ENCODE measurements at regions not wholly inside any gene's neighbourhood (a gene's known extent, or its start where the extent isn't known, plus 50 kb on each side); places are given as distances from the start of the nearest gene placed in this dataset.
"Not testable (repeated sequence)": the region's sequence is repeated elsewhere in the genome, so short reads cannot be mapped to it uniquely, and the experiment has no call there.

DNA sequence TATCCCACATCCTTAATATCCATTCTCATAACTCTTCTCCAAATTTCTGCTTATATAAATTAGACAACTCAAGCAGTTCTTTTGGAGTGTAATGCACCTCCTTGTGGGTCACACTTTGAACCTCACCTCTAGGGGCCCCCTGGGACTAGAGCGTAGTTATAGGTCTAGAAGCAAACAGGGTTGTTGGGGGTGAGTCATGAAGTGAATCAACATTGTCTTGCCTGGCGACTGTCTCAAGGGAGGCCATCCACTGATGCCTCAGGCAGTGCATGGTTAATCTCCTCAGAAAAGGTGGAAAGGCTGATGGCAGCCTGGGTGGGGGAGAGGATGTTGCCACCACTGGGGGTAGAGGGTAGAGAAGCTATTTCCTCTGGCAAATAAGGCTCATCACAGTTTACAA, 129.1 kb downstream of the TNFRSF21 start:
- no peak for DNase-seq

DNA sequence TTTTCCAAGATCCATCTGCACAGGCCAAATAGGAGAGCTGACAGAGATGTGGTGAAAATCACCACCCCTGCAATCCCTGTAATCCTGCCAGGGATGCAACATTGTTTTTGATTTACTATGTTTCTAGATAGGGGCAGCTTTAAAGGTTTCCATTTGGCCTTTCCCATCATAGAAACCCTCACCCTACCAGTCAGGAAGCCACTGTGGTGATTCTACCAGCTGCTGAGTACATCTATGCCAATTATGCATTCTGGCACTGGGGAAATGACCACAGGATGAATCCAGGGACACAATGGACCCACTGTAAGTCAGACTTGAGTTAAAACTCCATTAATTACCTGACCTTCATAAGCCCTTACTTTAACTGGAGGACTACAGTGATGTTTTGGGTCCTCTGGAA, 130.4 kb downstream of the TNFRSF21 start:
- no peak for DNase-seq

- DNase-seq, result no peak
Measured at GRCh38 chr6:47175656-47176055, 133.5 kb upstream of the ADGRF1 start.

DNA sequence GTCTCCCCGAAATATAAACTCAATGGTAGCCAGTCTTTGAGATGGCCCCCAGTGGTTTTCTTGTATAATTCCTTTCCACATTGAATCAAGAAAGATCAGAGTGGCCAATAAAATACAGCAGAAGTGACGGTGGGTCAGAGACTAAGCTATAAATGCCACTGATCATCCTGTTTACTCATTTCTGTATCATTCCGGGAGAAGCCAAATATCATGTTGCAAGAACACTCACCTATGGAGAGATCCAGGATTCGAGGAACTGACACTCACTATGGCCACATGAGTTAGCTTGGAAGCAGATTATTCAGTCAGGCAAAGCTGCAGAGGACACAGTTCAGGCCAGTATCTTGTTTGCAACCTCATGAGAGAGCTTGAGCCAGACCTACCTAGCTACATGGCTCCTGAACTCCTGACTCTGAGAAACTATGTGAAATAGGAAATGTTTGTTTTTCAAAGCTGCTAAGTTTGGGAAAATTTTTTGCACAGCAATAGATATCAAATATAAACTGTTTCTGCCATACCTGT, 132.4 kb upstream of the ADGRF1 start:
- DNase-seq, result no peak

DNA sequence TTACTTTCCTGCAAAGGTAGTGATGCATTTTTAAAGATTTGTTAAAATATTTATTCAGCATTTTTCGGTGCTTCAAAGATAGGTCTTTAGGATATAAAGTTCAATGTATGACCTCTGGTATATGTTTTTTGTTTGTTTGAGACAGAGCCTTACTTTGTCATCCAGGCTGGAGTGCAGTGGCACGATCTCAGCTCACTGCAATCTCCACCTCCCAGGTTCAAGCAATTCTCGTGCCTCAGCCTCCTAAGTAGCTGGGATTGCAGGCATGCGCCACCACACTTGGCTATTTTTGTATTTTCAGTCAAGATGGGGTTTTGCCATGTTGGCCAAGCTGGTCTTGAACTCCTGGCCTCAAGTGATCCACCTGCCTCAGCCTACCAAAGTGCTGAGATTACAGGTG, 131.9 kb upstream of the ADGRF1 start:
- DNase-seq, result not testable (repeated sequence)

DNA sequence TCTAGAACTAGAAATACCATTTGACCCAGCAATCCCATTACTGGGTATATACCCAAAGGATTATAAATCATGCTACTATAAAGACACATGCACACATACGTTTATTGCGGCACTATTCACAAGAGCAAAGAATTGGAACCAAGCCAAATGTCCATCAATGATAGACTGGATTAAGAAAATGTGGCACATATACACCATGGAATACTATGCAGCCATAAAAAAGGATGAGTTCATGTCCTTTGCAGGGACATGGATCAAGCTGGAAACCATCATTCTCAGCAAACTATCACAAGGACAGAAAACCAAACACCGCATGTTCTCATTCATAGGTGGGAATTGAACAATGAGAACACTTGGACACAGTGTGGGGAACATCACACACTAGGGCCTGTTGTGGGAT, 131.0 kb upstream of the ADGRF1 start:
- not testable (repeated sequence) for DNase-seq

DNA sequence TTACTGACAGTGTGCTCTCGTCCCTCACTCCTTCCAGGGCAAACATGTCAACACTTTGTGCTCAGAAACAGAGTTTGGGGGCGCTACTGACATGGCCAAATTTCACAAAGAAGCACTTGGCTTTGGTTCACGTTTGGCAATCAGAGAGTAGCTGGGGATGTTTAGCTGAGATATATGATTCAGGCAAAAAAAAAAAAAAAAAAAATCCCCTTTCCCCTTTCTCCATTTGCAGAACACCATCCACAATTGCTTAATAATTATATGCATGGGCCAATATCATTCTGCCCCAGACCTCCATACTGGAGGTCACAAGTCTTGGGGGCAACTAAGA, 128.4 kb upstream of the ADGRF1 start:
- no peak for DNase-seq

- DNase-seq, result no peak
Measured at GRCh38 chr6:47169785-47170616, 127.9 kb upstream of the ADGRF1 start.

- no peak for DNase-seq
Measured at GRCh38 chr6:47168180-47168579, 126.0 kb upstream of the ADGRF1 start.

- DNase-seq, result no peak
Measured at GRCh38 chr6:47165918-47166317, 123.8 kb upstream of the ADGRF1 start.

DNA sequence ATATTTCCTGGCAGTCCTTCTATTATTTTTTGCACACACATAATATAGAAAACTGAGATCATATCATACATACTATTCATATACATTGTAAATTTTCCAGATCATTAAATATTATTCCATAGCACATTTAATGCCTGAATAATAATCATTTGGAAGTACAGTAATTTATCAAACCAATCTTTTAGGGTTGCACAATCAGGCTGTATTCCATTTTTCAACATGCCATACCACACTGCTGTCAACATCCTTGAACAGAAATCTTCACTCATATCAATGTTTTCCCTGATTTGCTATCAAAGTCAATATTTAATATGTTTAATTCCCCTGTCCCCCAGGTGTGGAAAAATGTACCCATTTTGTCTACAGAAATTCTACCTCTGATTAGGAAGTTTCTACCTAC, 122.7 kb upstream of the ADGRF1 start:
- no peak for DNase-seq

DNA sequence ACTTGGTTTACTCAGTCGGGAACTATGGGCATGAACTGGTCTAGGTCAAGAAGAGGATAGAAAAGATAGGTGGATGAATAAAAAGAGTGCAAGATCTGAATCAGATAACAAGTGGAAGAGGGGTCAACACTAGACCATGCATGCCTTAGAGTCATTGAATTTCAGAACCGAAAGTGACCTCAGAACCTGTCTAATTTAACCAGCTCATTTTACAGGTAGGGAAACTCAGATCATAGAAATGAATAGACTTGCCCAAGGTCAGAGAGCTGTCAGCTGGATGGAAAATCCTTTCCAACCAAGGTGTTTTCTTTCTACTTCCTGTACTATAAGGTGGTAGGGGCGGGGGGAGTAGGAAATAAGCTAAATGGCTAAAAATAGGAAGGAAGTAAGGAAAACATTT, 121.4 kb upstream of the ADGRF1 start:
- no peak for DNase-seq

DNA sequence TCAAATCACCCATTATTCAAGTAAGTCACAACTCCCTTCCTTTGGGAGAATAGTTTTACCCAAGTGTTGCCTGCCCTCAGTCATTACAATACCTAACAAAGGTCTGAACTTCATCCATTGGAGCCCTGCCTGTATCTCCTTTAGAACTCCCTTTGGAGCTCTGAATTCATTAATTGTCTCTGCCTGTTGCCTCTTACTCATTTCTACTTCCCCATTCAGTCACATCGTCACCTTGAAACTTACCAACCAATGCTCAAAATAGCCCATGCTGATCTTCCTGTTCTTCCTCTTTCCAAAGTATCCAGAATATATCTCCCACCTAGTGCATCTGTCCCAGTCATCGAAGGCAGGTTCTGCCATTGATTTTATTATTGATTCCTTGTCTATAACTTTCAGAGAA, 120.7 kb upstream of the ADGRF1 start:
- DNase-seq, result no peak

DNA sequence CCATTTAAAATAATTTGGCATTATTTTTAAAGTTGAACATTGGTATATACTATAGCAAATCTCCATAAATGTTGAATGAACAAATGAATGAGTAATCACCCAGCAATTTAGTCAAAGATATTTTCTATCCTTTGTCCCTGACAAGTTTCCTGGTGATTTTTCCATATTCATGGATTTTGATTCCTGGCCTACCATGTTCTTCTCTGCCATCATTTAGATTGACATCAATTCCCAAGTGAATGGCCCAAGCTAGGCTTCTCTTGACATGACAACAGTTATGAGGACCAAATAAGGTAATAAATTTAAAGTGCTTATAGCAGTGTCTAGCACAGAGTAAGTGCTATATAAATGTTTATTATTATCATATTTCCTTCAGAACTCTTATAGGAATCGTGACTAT, 120.1 kb upstream of the ADGRF1 start:
- DNase-seq, result no peak

DNA sequence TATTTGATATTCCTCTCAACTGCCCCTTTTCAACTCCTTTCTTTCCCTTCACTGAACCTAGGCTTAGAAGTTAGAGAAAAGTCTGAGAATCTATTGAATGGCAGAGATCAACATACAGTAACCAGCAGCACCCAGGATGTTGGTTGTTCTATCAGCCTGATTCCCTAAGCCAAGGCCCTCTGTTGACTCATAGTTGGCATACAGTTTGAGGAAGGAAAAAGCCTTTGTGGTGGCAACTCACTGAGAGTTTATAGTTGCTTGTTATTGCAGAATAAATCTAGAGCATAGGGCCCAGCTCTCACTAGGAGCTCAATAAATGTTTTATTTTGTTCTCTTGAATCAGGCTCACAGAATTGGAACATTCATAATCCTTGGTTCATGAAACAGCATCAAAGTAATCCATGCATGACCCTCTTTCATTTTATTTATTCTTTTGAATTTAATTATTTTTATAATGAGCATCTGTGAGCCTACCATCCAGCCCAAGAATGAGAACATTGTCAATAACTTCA, 119.1 kb upstream of the ADGRF1 start:
- no peak for DNase-seq

GRCh38 chr6:47160702-47161101, 118.6 kb upstream of the ADGRF1 start:
- no peak for DNase-seq

- no peak for DNase-seq
Measured at GRCh38 chr6:47159763-47160162, 117.6 kb upstream of the ADGRF1 start.

DNA sequence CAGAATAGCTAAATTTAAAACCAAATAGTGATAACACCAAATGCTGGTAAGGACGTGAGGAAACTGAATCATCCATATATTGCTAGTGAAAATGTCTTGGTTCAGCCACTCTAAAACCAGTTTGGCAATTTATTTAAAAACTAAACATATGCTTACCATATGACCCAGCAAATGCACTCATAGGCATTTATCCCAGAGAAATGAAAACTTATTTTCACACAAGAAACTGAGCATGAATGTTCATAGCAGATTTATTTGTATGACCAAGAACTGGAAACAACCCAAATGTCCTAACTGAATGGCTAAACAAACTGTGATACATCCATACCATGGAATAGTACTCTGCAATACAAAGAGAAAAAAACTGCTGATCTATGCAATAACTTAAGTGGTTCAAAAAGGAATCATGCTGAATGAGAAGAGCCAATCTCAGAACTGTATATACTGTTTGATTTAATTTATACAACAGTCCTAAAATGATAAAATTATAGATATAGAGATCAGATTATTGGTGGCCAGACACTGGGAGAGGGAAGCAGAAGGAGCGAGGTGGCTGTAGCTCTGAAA, 115.6 kb upstream of the ADGRF1 start:
- DNase-seq, result no peak

DNA sequence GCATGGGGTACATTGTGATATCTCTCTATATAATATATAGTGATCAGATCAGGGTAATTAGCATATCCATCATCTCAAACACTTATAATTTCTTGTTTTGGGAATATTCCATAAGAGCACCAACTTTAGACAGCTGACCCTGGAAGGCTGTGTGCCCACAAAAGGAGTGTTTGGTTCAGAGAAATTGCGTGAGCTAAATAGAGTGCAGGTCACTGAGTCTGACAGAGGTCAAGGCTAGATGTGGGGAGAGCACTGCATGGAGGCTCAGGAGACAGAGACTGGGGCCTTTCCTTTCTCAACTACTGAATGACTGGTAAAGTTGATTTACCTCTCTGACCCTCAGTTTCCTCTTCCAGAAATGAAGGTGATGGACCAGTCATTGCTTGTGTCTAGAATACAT, 114.9 kb upstream of the ADGRF1 start:
- no peak for DNase-seq

GRCh38 chr6:47156196-47156595, 114.1 kb upstream of the ADGRF1 start:
- DNase-seq, result no peak

- no peak for DNase-seq
Measured at GRCh38 chr6:47153404-47153755, 111.2 kb upstream of the ADGRF1 start.

- DNase-seq, result no peak
Measured at GRCh38 chr6:47152666-47153403, 110.7 kb upstream of the ADGRF1 start.

DNA sequence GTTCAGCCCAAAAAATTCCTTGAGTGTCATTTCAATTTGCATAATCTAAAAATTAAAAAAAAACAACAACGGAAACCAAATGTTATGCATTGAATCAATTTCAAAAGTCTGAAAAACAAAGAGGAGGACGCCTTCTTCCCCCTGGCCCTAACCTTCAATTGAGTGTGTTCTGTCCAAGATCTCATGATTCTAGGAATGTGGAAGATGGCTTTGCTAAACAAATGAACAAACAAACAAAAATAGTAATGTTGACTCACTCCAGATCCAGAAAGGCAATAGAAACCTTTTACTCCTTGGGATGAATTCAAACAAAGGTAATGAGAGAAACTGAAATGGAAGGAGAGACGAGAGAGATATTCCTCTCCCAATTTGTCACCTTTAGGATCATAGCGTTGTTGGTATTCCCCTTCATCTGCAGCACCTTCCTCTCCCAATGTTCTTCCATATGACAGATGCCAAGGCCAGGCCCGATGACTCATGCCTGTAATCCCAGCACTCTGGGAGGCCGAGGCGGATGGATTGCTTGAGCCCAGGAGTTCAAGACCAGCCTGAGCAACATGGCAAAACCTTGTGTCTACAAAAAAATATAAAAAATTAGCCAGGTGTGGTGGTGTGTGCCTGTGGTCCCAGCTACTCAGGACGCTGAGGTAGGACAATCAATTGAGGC, 109.2 kb upstream of the ADGRF1 start:
- DNase-seq, result no peak

All from SHP77 (cell line).